Epithelial cell of proximal tubule (primary cell): ENCODE measurements at regions not wholly inside any gene's neighbourhood (a gene's known extent, or its start where the extent isn't known, plus 50 kb on each side); places are given as distances from the start of the nearest gene placed in this dataset.

Source experiments
- DNase-seq: peaks from one replicate; pipeline ENCODE4 v3.0.0-alpha.2; 2011; ENCODE audit warnings: low read depth
- H3K4me3 ChIP-seq: 2 replicates; pipeline ENCODE4 v1.5.1; 2011; ENCODE audit warnings: low read depth, mild to moderate bottlenecking, low read length
- CTCF ChIP-seq: conservative IDR thresholded peaks from 2 replicates; pipeline ENCODE4 v1.5.1; 2012; ENCODE audit warnings: low read depth, mild to moderate bottlenecking, low read length

- no peak overlapping the region for H3K4me3 ChIP-seq
- DNase-seq = no peak
- TF ChIP-seq CTCF = no peak
These were observed 94.8 kb downstream of the CD200R1L start for GRCh38 chr3:112751564-112752512.

- H3K4me3 ChIP-seq = no peak overlapping the region
- TF ChIP-seq CTCF = no peak
- DNase-seq = no peak
These were observed 95.6 kb downstream of the CD200R1L start for GRCh38 chr3:112751061-112751460.

- no peak for DNase-seq
- TF ChIP-seq CTCF = no peak
- H3K4me3 ChIP-seq = no peak overlapping the region
These were observed 99.0 kb downstream of the CD200R1L start for GRCh38 chr3:112747624-112748023.

GRCh38 chr3:112746675-112747280 lies 99.9 kb downstream of the CD200R1L start:
- no peak overlapping the region for H3K4me3 ChIP-seq
- DNase-seq = no peak

GRCh38 chr3:112745567-112746248 lies 101.0 kb downstream of the CD200R1L start:
- H3K4me3 ChIP-seq = no peak overlapping the region
- TF ChIP-seq CTCF = no peak
- no peak for DNase-seq

More at GRCh38 chr3:112746675-112747280, 99.9 kb downstream of the CD200R1L start:
- TF ChIP-seq CTCF = no peak

GRCh38 chr3:112744825-112745566 lies 101.7 kb downstream of the CD200R1L start:
- no peak for TF ChIP-seq CTCF
- H3K4me3 ChIP-seq = no peak overlapping the region
- DNase-seq = no peak
